NCI-H2171 treated with DMSO at 0.1 percent for 48 hours (cell line): ENCODE measurements at regions not wholly inside any gene's neighbourhood (a gene's known extent, or its start where the extent isn't known, plus 50 kb on each side); places are given as distances from the start of the nearest gene placed in this dataset.
A peak's percentile ranks its signal among the peaks of the same experiment; 100 is the strongest.
"Not testable (repeated sequence)": the region's sequence is repeated elsewhere in the genome, so short reads cannot be mapped to it uniquely, and the experiment has no call there.

Experiments used
- DNase-seq: peaks from one replicate; lab custom pipeline; 2025; lab: John Stamatoyannopoulos, UW

- no peak for DNase-seq
Observed at GRCh38 chr12:40431169-40431568, 206.4 kb downstream of the LRRK2 start.

- DNase-seq = no peak
Observed at GRCh38 chr12:40435251-40435650, 210.5 kb downstream of the LRRK2 start.

- no peak for DNase-seq
Observed at GRCh38 chr12:40435951-40436350, 211.2 kb downstream of the LRRK2 start.

GRCh38 chr12:40436564-40436963, 211.8 kb downstream of the LRRK2 start:
- DNase-seq = no peak

GRCh38 chr12:40439771-40440492, 215.1 kb downstream of the LRRK2 start:
- DNase-seq = peak; percentile 18

- DNase-seq = peak; percentile 14
Observed at GRCh38 chr12:40444174-40444573, 219.4 kb downstream of the LRRK2 start.

- peak; percentile 58 for DNase-seq
Observed at GRCh38 chr12:40446385-40446784, 221.6 kb downstream of the LRRK2 start.

- not testable (repeated sequence) for DNase-seq
Observed at GRCh38 chr12:40448523-40448922, 223.7 kb downstream of the LRRK2 start.

GRCh38 chr12:40451661-40452060, 226.9 kb downstream of the LRRK2 start:
- no peak for DNase-seq

GRCh38 chr12:40464121-40464520, 228.1 kb upstream of the CNTN1 start:
- no peak for DNase-seq

- peak; percentile 91 for DNase-seq
Observed at GRCh38 chr12:40469736-40470135, 222.5 kb upstream of the CNTN1 start.

- DNase-seq = peak; percentile 79
Observed at GRCh38 chr12:40473962-40474361, 218.3 kb upstream of the CNTN1 start.

- peak; percentile 47 for DNase-seq
Observed at GRCh38 chr12:40474630-40475029, 217.6 kb upstream of the CNTN1 start.

- DNase-seq = no peak
Observed at GRCh38 chr12:40499856-40500255, 192.4 kb upstream of the CNTN1 start.

GRCh38 chr12:40502322-40502721, 189.9 kb upstream of the CNTN1 start:
- DNase-seq = no peak

- no peak for DNase-seq
Observed at GRCh38 chr12:40505327-40505726, 186.9 kb upstream of the CNTN1 start.

GRCh38 chr12:40508421-40508820, 183.8 kb upstream of the CNTN1 start:
- no peak for DNase-seq

- no peak for DNase-seq
Observed at GRCh38 chr12:40511341-40511740, 180.9 kb upstream of the CNTN1 start.

GRCh38 chr12:40515041-40515816, 177.0 kb upstream of the CNTN1 start:
- peak; percentile 82 for DNase-seq

GRCh38 chr12:40522837-40523236, 169.4 kb upstream of the CNTN1 start:
- no peak for DNase-seq

- DNase-seq = no peak
Observed at GRCh38 chr12:40525054-40525453, 167.2 kb upstream of the CNTN1 start.

GRCh38 chr12:40534828-40535227, 157.4 kb upstream of the CNTN1 start:
- peak; percentile 10 for DNase-seq

GRCh38 chr12:40551466-40551865, 140.8 kb upstream of the CNTN1 start:
- DNase-seq = no peak
